ENCODE measurements at regions not wholly inside any gene's neighbourhood (a gene's known extent, or its start where the extent isn't known, plus 50 kb on each side); places are given as distances from the start of the nearest gene placed in this dataset.

- H3K9me3 ChIP-seq (ENCODE audit: control insufficient read depth in 4 of 4, low read length in 3 of 4) = peaks cover 0 to 5% (median 4%) of the 10 kb centered on the region in 4 donors
- no peaks in the 10 kb centered on the region for H3K27me3 ChIP-seq (ENCODE audit: control insufficient read depth in 4 of 4, insufficient read depth in 4 of 4, low read length in 3 of 4)
- 69% methylated on average over 7 of the region's 7 CpGs for WGBS
- no peak for DNase-seq (ENCODE audit: low spot score)
- no peaks in the 10 kb centered on the region for H3K4me1 ChIP-seq (ENCODE audit: control insufficient read depth in 4 of 4, insufficient read depth in 4 of 4, low read length in 3 of 4)
- no peak overlapping the region for H3K9ac ChIP-seq (ENCODE audit: low read depth in 1 of 2, low read length in 2 of 2)
- H3K27ac ChIP-seq (ENCODE audit: low read depth in 1 of 2, low read length in 2 of 2) = no peak overlapping the region
- TF ChIP-seq RXRA (IDR thresholded peaks at IDR 0.05) = no peak
- TF ChIP-seq GABPA (IDR thresholded peaks at IDR 0.05 in 1 of 2, conservative IDR thresholded peaks at IDR 0.05 in 1 of 2) = no peak
- no peak for TF ChIP-seq TAF1 (conservative IDR thresholded peaks at IDR 0.05)
- TF ChIP-seq YY1 (IDR thresholded peaks at IDR 0.05) = no peak
- TF ChIP-seq REST (IDR thresholded peaks at IDR 0.05) = no peak
- TF ChIP-seq FOXA1 (IDR thresholded peaks at IDR 0.05) = no peak
- no peak for TF ChIP-seq FOXA2 (IDR thresholded peaks at IDR 0.05)
- TF ChIP-seq RAD21 (IDR thresholded peaks at IDR 0.05) = no peak
- TF ChIP-seq ZBTB33 (IDR thresholded peaks at IDR 0.05) = no peak
- no peak for TF ChIP-seq HNF4A (conservative IDR thresholded peaks at IDR 0.05)
- TF ChIP-seq SP1 (IDR thresholded peaks at IDR 0.05) = no peak
- TF ChIP-seq HNF4G (IDR thresholded peaks at IDR 0.05) = no peak
- TF ChIP-seq NR2F2 (IDR thresholded peaks at IDR 0.05) = no peak
- TF ChIP-seq CTCF (IDR thresholded peaks at IDR 0.05; ENCODE audit: low read depth, low read length, missing input control) = no peak
- no peak for TF ChIP-seq MAX (IDR thresholded peaks at IDR 0.05)
- TF ChIP-seq ATF3 (IDR thresholded peaks at IDR 0.05) = no peak
- H3K4me3 ChIP-seq (ENCODE audit: low read depth in 1 of 3, low read length in 3 of 3) = no peak overlapping the region
- H3K36me3 ChIP-seq (ENCODE audit: control insufficient read depth in 4 of 4, insufficient read depth in 3 of 4, low read depth in 1 of 4, low read length in 3 of 4) = no peaks in the 10 kb centered on the region
Measured at GRCh38 chr5:10046676-10047075, 203.0 kb downstream of the ATPSCKMT start.

- Histone ChIP-seq H3K36me3 (ENCODE audit: control insufficient read depth in 4 of 4, insufficient read depth in 3 of 4, low read depth in 1 of 4, low read length in 3 of 4) (no peaks in the 10 kb centered on the region), H3K4me1 (ENCODE audit: control insufficient read depth in 4 of 4, insufficient read depth in 4 of 4, low read length in 3 of 4) (no peaks in the 10 kb centered on the region), H3K27ac (ENCODE audit: low read depth in 1 of 2, low read length in 2 of 2) (no peak overlapping the region), H3K9me3 (ENCODE audit: control insufficient read depth in 4 of 4, low read length in 3 of 4) (no peaks in the 10 kb centered on the region), H3K9ac (ENCODE audit: low read depth in 1 of 2, low read length in 2 of 2) (no peak overlapping the region), H3K27me3 (ENCODE audit: control insufficient read depth in 4 of 4, insufficient read depth in 4 of 4, low read length in 3 of 4) (no peaks in the 10 kb centered on the region), H3K4me3 (ENCODE audit: low read depth in 1 of 3, low read length in 3 of 3) (no peak overlapping the region)
- DNase-seq (ENCODE audit: low spot score) = no peak
- 82% methylated on average over 6 of the region's 6 CpGs for WGBS
- TF ChIP-seq JUND (IDR thresholded peaks at IDR 0.05) (no peak), HNF4A (conservative IDR thresholded peaks at IDR 0.05) (no peak), YY1 (IDR thresholded peaks at IDR 0.05) (no peak), EGR1 (IDR thresholded peaks at IDR 0.05; ENCODE audit: low read depth in 2 of 2) (no peak), TAF1 (conservative IDR thresholded peaks at IDR 0.05) (no peak), RAD21 (IDR thresholded peaks at IDR 0.05) (no peak), REST (IDR thresholded peaks at IDR 0.05) (no peak), ZBTB33 (IDR thresholded peaks at IDR 0.05) (no peak), NR2F2 (IDR thresholded peaks at IDR 0.05) (no peak)
Measured at GRCh38 chr5:10045376-10045775, 204.3 kb downstream of the ATPSCKMT start.
